HEK293 (cell line): ENCODE measurements at regions not wholly inside any gene's neighbourhood (a gene's known extent, or its start where the extent isn't known, plus 50 kb on each side); places are given as distances from the start of the nearest gene placed in this dataset.
A peak's percentile ranks its signal among the peaks of the same experiment; 100 is the strongest.

Experiments used
- AEBP2 ChIP-seq: fragments of 450-650 bp; formaldehyde crosslinking; IDR thresholded peaks from 2 replicates; pipeline ENCODE4 v1.5.1; 2016; ENCODE audit warnings: missing biosample characterization, missing genetic modification characterization, borderline replicate concordance
- HOXA7 ChIP-seq: sonication (generic); formaldehyde crosslinking; IDR thresholded peaks from 2 replicates; pipeline ENCODE4 v1.8.1; 2022; ENCODE audit warnings: missing genetic modification reagents, borderline replicate concordance
- HOXD13 ChIP-seq: sonication (generic); formaldehyde crosslinking; IDR thresholded peaks from 2 replicates; pipeline ENCODE4 v1.8.0; 2022; ENCODE audit warnings: missing genetic modification reagents, borderline replicate concordance
- KLF1 ChIP-seq: fragments of 450-650 bp; formaldehyde crosslinking; IDR thresholded peaks from 2 replicates; pipeline ENCODE4 v1.5.1; 2016; ENCODE audit warnings: missing biosample characterization, missing genetic modification characterization
- KLF7 ChIP-seq: fragments of 450-650 bp; formaldehyde crosslinking; IDR thresholded peaks from 2 replicates; pipeline ENCODE4 v1.5.1; 2016; ENCODE audit warnings: missing biosample characterization, missing genetic modification characterization, borderline replicate concordance
- OVOL3 ChIP-seq: fragments of 450-650 bp; formaldehyde crosslinking; IDR thresholded peaks from 2 replicates; pipeline ENCODE4 v1.5.1; 2016; ENCODE audit warnings: missing biosample characterization, missing genetic modification characterization
- PRDM1 ChIP-seq: fragments of 450-650 bp; formaldehyde crosslinking; IDR thresholded peaks from 2 replicates; pipeline ENCODE4; 2016; ENCODE audit warnings: missing biosample characterization, missing genetic modification characterization
- SCRT2 ChIP-seq: fragments of 450-650 bp; formaldehyde crosslinking; IDR thresholded peaks from 2 replicates; pipeline ENCODE4 v1.5.1; 2016; ENCODE audit warnings: missing biosample characterization, missing genetic modification characterization
- ZBTB20 ChIP-seq: fragments of 450-650 bp; formaldehyde crosslinking; IDR thresholded peaks from 2 replicates; pipeline ENCODE4 v1.5.1; 2016; ENCODE audit warnings: missing biosample characterization, missing genetic modification characterization
- ZBTB21 ChIP-seq: fragments of 450-650 bp; formaldehyde crosslinking; IDR thresholded peaks from 2 replicates; pipeline ENCODE4 v1.5.1; 2017; ENCODE audit warnings: missing biosample characterization, missing genetic modification characterization
- ZIC2 ChIP-seq: fragments of 450-650 bp; formaldehyde crosslinking; IDR thresholded peaks from 2 replicates; pipeline ENCODE4 v1.5.1; 2016; ENCODE audit warnings: missing biosample characterization, missing genetic modification characterization
- ZNF10 ChIP-seq: fragments of 450-650 bp; formaldehyde crosslinking; IDR thresholded peaks from 2 replicates; pipeline ENCODE4 v1.5.1; 2017; ENCODE audit warnings: missing biosample characterization, missing genetic modification characterization
- ZNF169 ChIP-seq: fragments of 450-650 bp; formaldehyde crosslinking; IDR thresholded peaks from 2 replicates; pipeline ENCODE4 v1.5.1; 2016; ENCODE audit warnings: missing biosample characterization, missing genetic modification characterization
- ZNF174 ChIP-seq: fragments of 450-650 bp; formaldehyde crosslinking; IDR thresholded peaks from 2 replicates; pipeline ENCODE4 v1.5.0; 2017; ENCODE audit warnings: missing biosample characterization, mild to moderate bottlenecking, missing genetic modification characterization
- ZNF211 ChIP-seq: fragments of 450-650 bp; formaldehyde crosslinking; IDR thresholded peaks from 2 replicates; pipeline ENCODE4 v1.5.1; 2016; ENCODE audit warnings: low read depth, missing biosample characterization, missing genetic modification characterization
- ZNF223 ChIP-seq: fragments of 450-650 bp; formaldehyde crosslinking; IDR thresholded peaks from 2 replicates; pipeline ENCODE4 v1.5.1; 2016; ENCODE audit warnings: missing biosample characterization, missing genetic modification characterization
- ZNF266 ChIP-seq: fragments of 450-650 bp; formaldehyde crosslinking; IDR thresholded peaks from 2 replicates; pipeline ENCODE4 v1.5.1; 2016; ENCODE audit warnings: missing biosample characterization, missing genetic modification characterization, low read depth
- ZNF398 ChIP-seq: fragments of 450-650 bp; formaldehyde crosslinking; IDR thresholded peaks from 2 replicates; pipeline ENCODE4 v1.5.1; 2017; ENCODE audit warnings: missing biosample characterization, missing genetic modification characterization
- ZNF426 ChIP-seq: fragments of 450-650 bp; formaldehyde crosslinking; IDR thresholded peaks from 2 replicates; pipeline ENCODE4 v1.5.1; 2017; ENCODE audit warnings: missing biosample characterization, missing genetic modification characterization, mild to moderate bottlenecking, inconsistent platforms, moderate library complexity
- ZNF473 ChIP-seq: fragments of 450-650 bp; formaldehyde crosslinking; IDR thresholded peaks from 2 replicates; pipeline ENCODE4 v1.5.1; 2017; ENCODE audit warnings: missing biosample characterization, missing genetic modification characterization
- ZNF544 ChIP-seq: fragments of 450-650 bp; formaldehyde crosslinking; IDR thresholded peaks from 2 replicates; pipeline ENCODE4 v1.5.0; 2017; ENCODE audit warnings: missing biosample characterization, missing genetic modification characterization
- ZNF560 ChIP-seq: fragments of 450-650 bp; formaldehyde crosslinking; IDR thresholded peaks from 2 replicates; pipeline ENCODE4 v1.5.1; 2017; ENCODE audit warnings: missing biosample characterization, missing genetic modification characterization, borderline replicate concordance
- ZNF580 ChIP-seq: fragments of 450-650 bp; formaldehyde crosslinking; IDR thresholded peaks from 2 replicates; pipeline ENCODE4 v1.5.1; 2016; ENCODE audit warnings: missing biosample characterization, missing genetic modification characterization
- ZNF621 ChIP-seq: fragments of 450-650 bp; formaldehyde crosslinking; IDR thresholded peaks from 2 replicates; pipeline ENCODE4 v1.5.1; 2017; ENCODE audit warnings: missing biosample characterization, missing genetic modification characterization
- ZNF664 ChIP-seq: fragments of 450-650 bp; formaldehyde crosslinking; IDR thresholded peaks from 2 replicates; pipeline ENCODE4 v1.5.1; 2016; ENCODE audit warnings: missing biosample characterization, missing genetic modification characterization
- ZNF837 ChIP-seq: fragments of 450-650 bp; formaldehyde crosslinking; IDR thresholded peaks from 2 replicates; pipeline ENCODE4 v1.5.1; 2016; ENCODE audit warnings: missing biosample characterization, missing genetic modification characterization
- TF ChIP-seq, protein P1 (sequence below): fragments of 450-650 bp; formaldehyde crosslinking; IDR thresholded peaks from 2 replicates; pipeline ENCODE4 v1.5.1; 2017; ENCODE audit warnings: missing biosample characterization, missing genetic modification characterization
- TF ChIP-seq, protein P2 (sequence below): fragments of 450-650 bp; formaldehyde crosslinking; IDR thresholded peaks from 2 replicates; pipeline ENCODE4 v1.5.1; 2016; ENCODE audit warnings: missing biosample characterization, missing genetic modification characterization
- TF ChIP-seq, protein P3 (sequence below): fragments of 450-650 bp; formaldehyde crosslinking; IDR thresholded peaks from 2 replicates; pipeline ENCODE4 v1.5.1; 2016; ENCODE audit warnings: missing biosample characterization, missing genetic modification characterization
- TF ChIP-seq, protein P4 (sequence below): fragments of 450-650 bp; formaldehyde crosslinking; IDR thresholded peaks from 2 replicates; pipeline ENCODE4 v1.5.1; 2016; ENCODE audit warnings: missing biosample characterization, missing genetic modification characterization

- TF ChIP-seq ZNF580 (tag by site-specific recombination) (no peak), KLF1 (tag by site-specific recombination) (peak; percentile 80), ZNF174 (tag by site-specific recombination) (no peak), SCRT2 (tag by site-specific recombination) (peak; percentile 44; the same call in 1 of the 2 replicates), HOXA7 (no peak), ZNF621 (tag by site-specific recombination) (no peak), ZNF837 (tag by site-specific recombination) (no peak), PRDM1 (tag by site-specific recombination) (peak; percentile 91), HOXD13 (no peak), ZNF426 (no peak), ZNF169 (no peak), ZBTB20 (tag by site-specific recombination) (peak; percentile 76), ZBTB21 (tag by site-specific recombination) (peak; percentile 67; the same call in 1 of the 2 replicates), ZNF664 (tag by site-specific recombination) (no peak), ZNF398 (tag by site-specific recombination) (peak; percentile 80), ZNF10 (peak; percentile 69), ZNF473 (tag by site-specific recombination) (no peak), ZNF266 (tag by site-specific recombination) (no peak), ZNF223 (tag by site-specific recombination) (no peak), ZNF211 (tag by site-specific recombination) (no peak), ZNF544 (tag by site-specific recombination) (no peak), ZNF560 (no peak), ZIC2 (tag by site-specific recombination) (peak; percentile 92), OVOL3 (tag by site-specific recombination) (no peak), AEBP2 (tag by site-specific recombination) (no peak), KLF7 (tag by site-specific recombination) (peak; percentile 61; the same call in 1 of the 2 replicates)
- TF ChIP-seq, protein P1, sequence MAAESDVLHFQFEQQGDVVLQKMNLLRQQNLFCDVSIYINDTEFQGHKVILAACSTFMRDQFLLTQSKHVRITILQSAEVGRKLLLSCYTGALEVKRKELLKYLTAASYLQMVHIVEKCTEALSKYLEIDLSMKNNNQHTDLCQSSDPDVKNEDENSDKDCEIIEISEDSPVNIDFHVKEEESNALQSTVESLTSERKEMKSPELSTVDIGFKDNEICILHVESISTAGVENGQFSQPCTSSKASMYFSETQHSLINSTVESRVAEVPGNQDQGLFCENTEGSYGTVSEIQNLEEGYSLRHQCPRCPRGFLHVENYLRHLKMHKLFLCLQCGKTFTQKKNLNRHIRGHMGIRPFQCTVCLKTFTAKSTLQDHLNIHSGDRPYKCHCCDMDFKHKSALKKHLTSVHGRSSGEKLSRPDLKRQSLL (tag by site-specific recombination) = no peak
- TF ChIP-seq, protein P2, sequence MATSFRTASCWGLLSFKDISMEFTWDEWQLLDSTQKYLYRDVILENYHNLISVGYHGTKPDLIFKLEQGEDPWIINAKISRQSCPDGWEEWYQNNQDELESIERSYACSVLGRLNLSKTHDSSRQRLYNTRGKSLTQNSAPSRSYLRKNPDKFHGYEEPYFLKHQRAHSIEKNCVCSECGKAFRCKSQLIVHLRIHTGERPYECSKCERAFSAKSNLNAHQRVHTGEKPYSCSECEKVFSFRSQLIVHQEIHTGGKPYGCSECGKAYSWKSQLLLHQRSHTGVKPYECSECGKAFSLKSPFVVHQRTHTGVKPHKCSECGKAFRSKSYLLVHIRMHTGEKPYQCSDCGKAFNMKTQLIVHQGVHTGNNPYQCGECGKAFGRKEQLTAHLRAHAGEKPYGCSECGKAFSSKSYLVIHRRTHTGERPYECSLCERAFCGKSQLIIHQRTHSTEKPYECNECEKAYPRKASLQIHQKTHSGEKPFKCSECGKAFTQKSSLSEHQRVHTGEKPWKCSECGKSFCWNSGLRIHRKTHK (tag by site-specific recombination) = no peak
- TF ChIP-seq, protein P3, sequence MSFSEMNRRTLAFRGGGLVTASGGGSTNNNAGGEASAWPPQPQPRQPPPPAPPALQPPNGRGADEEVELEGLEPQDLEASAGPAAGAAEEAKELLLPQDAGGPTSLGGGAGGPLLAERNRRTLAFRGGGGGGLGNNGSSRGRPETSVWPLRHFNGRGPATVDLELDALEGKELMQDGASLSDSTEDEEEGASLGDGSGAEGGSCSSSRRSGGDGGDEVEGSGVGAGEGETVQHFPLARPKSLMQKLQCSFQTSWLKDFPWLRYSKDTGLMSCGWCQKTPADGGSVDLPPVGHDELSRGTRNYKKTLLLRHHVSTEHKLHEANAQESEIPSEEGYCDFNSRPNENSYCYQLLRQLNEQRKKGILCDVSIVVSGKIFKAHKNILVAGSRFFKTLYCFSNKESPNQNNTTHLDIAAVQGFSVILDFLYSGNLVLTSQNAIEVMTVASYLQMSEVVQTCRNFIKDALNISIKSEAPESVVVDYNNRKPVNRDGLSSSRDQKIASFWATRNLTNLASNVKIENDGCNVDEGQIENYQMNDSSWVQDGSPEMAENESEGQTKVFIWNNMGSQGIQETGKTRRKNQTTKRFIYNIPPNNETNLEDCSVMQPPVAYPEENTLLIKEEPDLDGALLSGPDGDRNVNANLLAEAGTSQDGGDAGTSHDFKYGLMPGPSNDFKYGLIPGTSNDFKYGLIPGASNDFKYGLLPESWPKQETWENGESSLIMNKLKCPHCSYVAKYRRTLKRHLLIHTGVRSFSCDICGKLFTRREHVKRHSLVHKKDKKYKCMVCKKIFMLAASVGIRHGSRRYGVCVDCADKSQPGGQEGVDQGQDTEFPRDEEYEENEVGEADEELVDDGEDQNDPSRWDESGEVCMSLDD (tag by site-specific recombination) = peak; percentile 42; the same call in 1 of the 2 replicates
- TF ChIP-seq, protein P4, sequence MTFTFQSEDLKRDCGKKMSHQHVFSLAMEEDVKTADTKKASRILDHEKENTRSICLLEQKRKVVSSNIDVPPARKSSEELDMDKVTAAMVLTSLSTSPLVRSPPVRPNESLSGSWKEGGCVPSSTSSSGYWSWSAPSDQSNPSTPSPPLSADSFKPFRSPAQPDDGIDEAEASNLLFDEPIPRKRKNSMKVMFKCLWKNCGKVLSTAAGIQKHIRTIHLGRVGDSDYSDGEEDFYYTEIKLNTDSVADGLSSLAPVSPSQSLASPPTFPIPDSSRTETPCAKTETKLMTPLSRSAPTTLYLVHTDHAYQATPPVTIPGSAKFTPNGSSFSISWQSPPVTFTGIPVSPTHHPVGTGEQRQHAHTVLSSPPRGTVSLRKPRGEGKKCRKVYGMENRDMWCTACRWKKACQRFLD (tag by site-specific recombination) = no peak
Measured at GRCh38 chr5:91280362-91281269, 102.5 kb downstream of the ARRDC3 start (continued).
